Endodermal cell (in vitro differentiated cells): ENCODE measurements at regions not wholly inside any gene's neighbourhood (a gene's known extent, or its start where the extent isn't known, plus 50 kb on each side); places are given as distances from the start of the nearest gene placed in this dataset.

Experiments used
- DNase-seq: peaks from one replicate; pipeline ENCODE4 v3.0.0-alpha.2; 2017
- H3K27ac ChIP-seq: 2 replicates; pipeline ENCODE4 v1.5.1; 2013; ENCODE audit warnings: mild to moderate bottlenecking, low read depth, low read length, moderate library complexity
- H3K27me3 ChIP-seq: 2 replicates; pipeline ENCODE4 v1.6.1; 2013; ENCODE audit warnings: mild to moderate bottlenecking, low read length, moderate library complexity; ENCODE audit not compliant: insufficient read depth, control insufficient read depth, poor library complexity, severe bottlenecking
- H3K36me3 ChIP-seq: 2 replicates; pipeline ENCODE4 v1.7.0; 2013; ENCODE audit warnings: mild to moderate bottlenecking, low read length, moderate library complexity; ENCODE audit not compliant: control insufficient read depth, insufficient read depth
- H3K4me1 ChIP-seq: one replicate; pipeline ENCODE4 v1.7.0; 2013; ENCODE audit warnings: low read length; ENCODE audit not compliant: control insufficient read depth, insufficient read depth
- H3K4me3 ChIP-seq: 2 replicates; pipeline ENCODE4 v1.5.1; 2013; ENCODE audit warnings: mild to moderate bottlenecking, low read length, moderate library complexity
- H3K9ac ChIP-seq: 2 replicates; pipeline ENCODE4 v1.6.1; 2013; ENCODE audit warnings: mild to moderate bottlenecking, low read length, moderate library complexity; ENCODE audit not compliant: poor library complexity, severe bottlenecking; ENCODE audit errors: extremely low read depth
- H3K9me3 ChIP-seq: 2 replicates; pipeline ENCODE4 v1.6.1; 2013; ENCODE audit warnings: mild to moderate bottlenecking, low read length, moderate library complexity; ENCODE audit not compliant: control insufficient read depth
- H3K27ac Mint-ChIP-seq: 2 replicates; pipeline ENCODE4 v1.8.0; 2020; ENCODE audit warnings: mixed read lengths
- H3K27me3 Mint-ChIP-seq: 2 replicates; pipeline ENCODE4 v1.8.0; 2021; ENCODE audit warnings: mild to moderate bottlenecking, mixed read lengths; ENCODE audit not compliant: insufficient read depth
- H3K36me3 Mint-ChIP-seq: 2 replicates; pipeline ENCODE4 v1.8.0; 2020; ENCODE audit warnings: low read depth, mixed read lengths
- H3K4me1 Mint-ChIP-seq: 2 replicates; pipeline ENCODE4 v1.8.0; 2020; ENCODE audit warnings: mixed read lengths
- H3K4me3 Mint-ChIP-seq: 2 replicates; pipeline ENCODE4 v1.8.0; 2020; ENCODE audit warnings: mild to moderate bottlenecking, moderate library complexity, mixed read lengths
- H3K9me3 Mint-ChIP-seq: 2 replicates; pipeline ENCODE4 v1.8.0; 2020; ENCODE audit warnings: mild to moderate bottlenecking, mixed read lengths
- WGBS, 2 experiments: methylation state at CpG; one replicate each; pipeline versions ENCODE4 v1.1.5 to v1.1.7; 2013; ENCODE audit warnings: missing lambda C conversion rate in 2 of 2, mixed read lengths in 1 of 2; ENCODE audit not compliant: insufficient coverage in 1 of 2, insufficient read length in 1 of 2; 5-methylcytosine and 5-hydroxymethylcytosine counted together
- TF ChIP-seq, protein P1 (sequence below): fragments of 200-600 bp; sonication (generic); conservative IDR thresholded peaks from 2 replicates; pipeline ENCODE4 v1.5.0; 2021; ENCODE audit warnings: antibody characterized with exemption, mild to moderate bottlenecking

DNA sequence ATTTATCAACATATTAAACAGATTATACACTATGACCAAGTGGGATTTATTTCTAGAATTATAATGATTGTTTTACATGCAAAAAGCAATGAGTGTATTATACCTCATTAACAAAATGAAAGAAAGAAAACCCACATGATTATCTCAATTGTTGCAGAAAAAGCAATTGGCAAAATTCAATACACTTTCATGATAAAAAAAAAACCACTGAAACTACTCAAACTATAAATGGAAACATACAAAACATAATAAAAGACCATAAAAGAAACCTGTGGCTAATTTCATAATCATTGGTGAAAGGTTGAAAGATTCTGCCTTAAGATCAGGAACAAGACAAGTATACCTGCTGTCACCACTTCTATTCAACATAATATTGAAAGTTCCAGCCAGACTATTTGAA lies 325.9 kb downstream of the AKAIN1 start:
- peaks cover 22% of the 10 kb centered on the region for H3K9me3 ChIP-seq
- H3K27ac ChIP-seq = no peak overlapping the region
- no peaks in the 10 kb centered on the region for H3K27me3 ChIP-seq
- Mint-ChIP-seq H3K9me3 (peaks cover 36% of the 10 kb centered on the region), H3K4me1 (no peaks in the 10 kb centered on the region), H3K36me3 (no peaks in the 10 kb centered on the region), H3K27me3 (no peaks in the 10 kb centered on the region), H3K27ac (no peak overlapping the region), H3K4me3 (no peak overlapping the region)
- DNase-seq = no peak
- no peaks in the 10 kb centered on the region for H3K36me3 ChIP-seq
- TF ChIP-seq, protein P1, sequence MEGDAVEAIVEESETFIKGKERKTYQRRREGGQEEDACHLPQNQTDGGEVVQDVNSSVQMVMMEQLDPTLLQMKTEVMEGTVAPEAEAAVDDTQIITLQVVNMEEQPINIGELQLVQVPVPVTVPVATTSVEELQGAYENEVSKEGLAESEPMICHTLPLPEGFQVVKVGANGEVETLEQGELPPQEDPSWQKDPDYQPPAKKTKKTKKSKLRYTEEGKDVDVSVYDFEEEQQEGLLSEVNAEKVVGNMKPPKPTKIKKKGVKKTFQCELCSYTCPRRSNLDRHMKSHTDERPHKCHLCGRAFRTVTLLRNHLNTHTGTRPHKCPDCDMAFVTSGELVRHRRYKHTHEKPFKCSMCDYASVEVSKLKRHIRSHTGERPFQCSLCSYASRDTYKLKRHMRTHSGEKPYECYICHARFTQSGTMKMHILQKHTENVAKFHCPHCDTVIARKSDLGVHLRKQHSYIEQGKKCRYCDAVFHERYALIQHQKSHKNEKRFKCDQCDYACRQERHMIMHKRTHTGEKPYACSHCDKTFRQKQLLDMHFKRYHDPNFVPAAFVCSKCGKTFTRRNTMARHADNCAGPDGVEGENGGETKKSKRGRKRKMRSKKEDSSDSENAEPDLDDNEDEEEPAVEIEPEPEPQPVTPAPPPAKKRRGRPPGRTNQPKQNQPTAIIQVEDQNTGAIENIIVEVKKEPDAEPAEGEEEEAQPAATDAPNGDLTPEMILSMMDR = no peak
- no peak overlapping the region for H3K4me3 ChIP-seq
- H3K9ac ChIP-seq = no peak overlapping the region
- H3K4me1 ChIP-seq = no peaks in the 10 kb centered on the region

DNA sequence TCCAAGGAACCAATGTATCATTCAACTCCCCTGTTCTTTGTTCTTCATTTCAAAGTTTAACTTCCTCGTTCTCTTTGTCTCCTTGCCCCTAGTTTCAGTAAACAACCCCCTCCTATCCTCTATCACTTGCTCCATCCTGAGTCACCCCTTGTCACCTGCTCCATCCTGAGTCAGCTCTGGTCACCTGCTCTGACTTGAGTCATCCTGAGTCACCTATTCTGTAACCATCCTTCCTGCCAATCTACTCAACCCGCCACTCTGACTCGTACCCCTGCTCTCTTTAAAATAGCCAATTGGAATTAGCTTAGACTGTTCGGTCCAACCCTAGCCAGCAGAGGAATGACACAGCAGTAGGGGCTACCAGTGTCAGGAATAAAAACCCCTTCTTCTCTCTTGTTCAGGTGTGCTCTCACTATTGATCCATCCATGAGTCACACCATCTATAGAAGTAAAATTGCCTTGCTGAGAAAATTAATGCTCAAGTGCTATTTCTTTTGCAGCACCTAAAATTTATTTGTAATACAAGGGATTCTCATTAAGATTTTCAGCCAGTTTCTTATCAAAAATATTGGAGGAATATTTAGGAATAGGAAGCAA lies 326.8 kb downstream of the AKAIN1 start:
- Histone ChIP-seq H3K4me1 (no peaks in the 10 kb centered on the region), H3K27ac (no peak overlapping the region), H3K4me3 (no peak overlapping the region), H3K36me3 (no peaks in the 10 kb centered on the region), H3K27me3 (no peaks in the 10 kb centered on the region), H3K9me3 (peaks cover 22% of the 10 kb centered on the region), H3K9ac (no peak overlapping the region)
- H3K36me3 Mint-ChIP-seq = no peaks in the 10 kb centered on the region
- 92 to 95% methylated on average over 2 to 4 of the region's 4 CpGs for WGBS, 2 experiments
- H3K27me3 Mint-ChIP-seq = no peaks in the 10 kb centered on the region
- peak; percentile 59 for DNase-seq
- H3K4me3 Mint-ChIP-seq = no peak overlapping the region
- H3K9me3 Mint-ChIP-seq = peaks cover 36% of the 10 kb centered on the region
- TF ChIP-seq, protein P1 = no peak
- H3K4me1 Mint-ChIP-seq = peaks cover 8% of the 10 kb centered on the region
- no peak overlapping the region for H3K27ac Mint-ChIP-seq

DNA sequence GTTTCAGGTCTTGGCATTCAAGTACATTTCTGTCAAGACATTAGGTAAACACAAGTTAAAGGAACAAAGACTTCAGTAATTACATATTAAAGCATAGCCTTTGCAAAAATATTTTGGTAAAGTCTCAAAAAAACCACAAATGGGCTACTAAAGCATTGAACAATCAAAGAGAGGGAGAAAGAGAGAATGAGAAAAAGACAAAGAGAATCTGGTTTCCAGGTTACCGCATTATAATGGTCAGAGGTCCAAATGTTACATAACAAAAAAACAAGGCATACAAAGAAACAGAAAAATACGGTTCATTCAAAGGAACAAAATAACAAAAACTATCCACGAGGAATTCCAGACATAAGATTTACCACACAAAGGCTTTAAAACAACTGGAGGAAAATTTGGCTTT lies 327.9 kb downstream of the AKAIN1 start:
- H3K4me3 ChIP-seq = no peak overlapping the region
- H3K4me1 Mint-ChIP-seq = peaks cover 8% of the 10 kb centered on the region

More for the DNA sequence above, 327.9 kb downstream of the AKAIN1 start:
- Mint-ChIP-seq H3K4me3 (no peak overlapping the region), H3K27ac (no peak overlapping the region), H3K27me3 (no peaks in the 10 kb centered on the region), H3K9me3 (peaks cover 33% of the 10 kb centered on the region), H3K36me3 (no peaks in the 10 kb centered on the region)
- TF ChIP-seq, protein P1 = no peak
- Histone ChIP-seq H3K4me1 (no peaks in the 10 kb centered on the region), H3K27ac (no peak overlapping the region), H3K36me3 (no peaks in the 10 kb centered on the region), H3K9me3 (peaks cover 20% of the 10 kb centered on the region), H3K27me3 (no peaks in the 10 kb centered on the region), H3K9ac (no peak overlapping the region)
- WGBS, 2 experiments = 80 to 84% methylated on average over 1 to 3 of the region's 3 CpGs
- no peak for DNase-seq
